A673 (cell line): ENCODE measurements at regions not wholly inside any gene's neighbourhood (a gene's known extent, or its start where the extent isn't known, plus 50 kb on each side); places are given as distances from the start of the nearest gene placed in this dataset.

Source experiments
- BruUV-seq: library from RNA; stranded (reverse); fragments of 400-500 nt; replicated peaks from 2 replicates; lab custom pipeline; 2021; lab: Mats Ljungman, UMichigan
- CTCF ChIA-PET: fragments of 300-600 bp; sonication (Branson Sonifier 250); formaldehyde crosslinking; loops from one replicate; lab custom pipeline; 2022; ENCODE audit warnings: antibody characterized with exemption; lab: Charles Lee
- POLR2A ChIA-PET: fragments of 300-600 bp; sonication (Branson Sonifier 250); formaldehyde crosslinking; loops from one replicate; lab custom pipeline; 2022; ENCODE audit warnings: antibody characterized with exemption; ENCODE audit not compliant: low non-redundant PET; lab: Charles Lee
- DNase-seq: peaks from one replicate; pipeline ENCODE4 v3.0.0-alpha.2; 2015; ENCODE audit warnings: low spot score
- H3K27ac ChIP-seq: fragments of 200-600 bp; sonication (generic); 2 replicates; pipeline ENCODE4 v1.5.1; 2016; ENCODE audit warnings: mixed run types, low read depth, mild to moderate bottlenecking, mixed read lengths, antibody characterized with exemption, low read length; ENCODE audit not compliant: poor library complexity, severe bottlenecking
- H3K27me3 ChIP-seq: fragments of 200-600 bp; sonication (generic); replicated peaks from 2 replicates; pipeline ENCODE4 v1.6.1; 2017; ENCODE audit warnings: mixed run types, low read depth, mild to moderate bottlenecking, mixed read lengths, antibody characterized with exemption, low read length; ENCODE audit not compliant: insufficient read depth, poor library complexity
- H3K36me3 ChIP-seq: fragments of 200-600 bp; sonication (generic); 2 replicates; pipeline ENCODE4 v1.6.1; 2016; ENCODE audit warnings: mixed run types, mild to moderate bottlenecking, mixed read lengths, antibody characterized with exemption, low read length; ENCODE audit not compliant: insufficient read depth, poor library complexity, severe bottlenecking
- H3K4me1 ChIP-seq: fragments of 200-600 bp; sonication (generic); 2 replicates; pipeline ENCODE4 v1.6.1; 2017; ENCODE audit warnings: mixed run types, mild to moderate bottlenecking, mixed read lengths, antibody characterized with exemption, low read length; ENCODE audit not compliant: insufficient read depth, poor library complexity, severe bottlenecking
- H3K4me3 ChIP-seq: fragments of 200-600 bp; sonication (generic); 2 replicates; pipeline ENCODE4 v1.5.1; 2016; ENCODE audit warnings: low read depth, mixed run types, mild to moderate bottlenecking, mixed read lengths, low read length; ENCODE audit not compliant: poor library complexity, severe bottlenecking
- H3K9me3 ChIP-seq: fragments of 200-600 bp; sonication (generic); 2 replicates; pipeline ENCODE4 v1.6.1; 2016; ENCODE audit warnings: mixed run types, low read depth, mild to moderate bottlenecking, mixed read lengths, antibody characterized with exemption, low read length; ENCODE audit not compliant: poor library complexity, severe bottlenecking
- EZH2 ChIP-seq: fragments of 200-600 bp; sonication (generic); IDR thresholded peaks from 2 replicates; pipeline ENCODE4 v1.6.1; 2017; ENCODE audit warnings: borderline replicate concordance, low read depth, mild to moderate bottlenecking, mixed read lengths, antibody characterized with exemption, low read length; ENCODE audit not compliant: poor library complexity, severe bottlenecking
- intact Hi-C: fragments of 100-400 bp; cut with micrococcal nuclease; formaldehyde crosslinking; loops from one replicate; pipeline ENCODE4 v1.10.0; 2022; ENCODE audit not compliant: unreplicated experiment
- TF ChIP-seq, protein P1 (sequence below): fragments of 300-800, 200-600 bp; sonication (generic); conservative IDR thresholded peaks from 2 replicates; pipeline ENCODE4 v1.5.1; 2017; ENCODE audit warnings: low read depth, mild to moderate bottlenecking, antibody characterized with exemption, low read length, moderate library complexity, mixed read lengths

DNA sequence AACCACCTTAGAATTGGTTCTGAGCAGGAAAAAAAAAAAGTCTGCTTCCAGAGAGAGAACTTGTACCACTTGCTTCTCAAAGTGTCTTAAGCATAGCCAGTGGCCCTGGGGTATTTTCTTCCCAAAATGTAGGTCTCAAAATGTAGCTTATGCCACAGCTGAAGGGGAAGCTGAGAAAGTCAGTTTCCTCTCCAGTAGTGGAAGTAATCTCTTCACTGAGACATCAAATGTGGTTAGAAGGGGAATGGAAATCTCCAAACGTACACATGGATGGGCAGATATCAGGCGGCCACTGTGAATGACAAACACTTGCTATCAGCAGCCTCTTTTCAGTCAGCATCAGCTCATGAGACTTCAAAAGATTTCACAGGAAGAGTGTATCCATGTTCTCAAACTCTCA, 841.2 kb downstream of the TUSC7 start:
- H3K4me3 ChIP-seq: no peak overlapping the region
- H3K36me3 ChIP-seq: no peaks in the 10 kb centered on the region
- H3K27me3 ChIP-seq: no peaks in the 10 kb centered on the region
- no peak for DNase-seq
- H3K27ac ChIP-seq: no peak overlapping the region
- H3K4me1 ChIP-seq: no peaks in the 10 kb centered on the region
- H3K9me3 ChIP-seq: no peaks in the 10 kb centered on the region
- intact Hi-C loops: no loop called here
- no TSS peak for BruUV-seq
- TF ChIP-seq, protein P1, sequence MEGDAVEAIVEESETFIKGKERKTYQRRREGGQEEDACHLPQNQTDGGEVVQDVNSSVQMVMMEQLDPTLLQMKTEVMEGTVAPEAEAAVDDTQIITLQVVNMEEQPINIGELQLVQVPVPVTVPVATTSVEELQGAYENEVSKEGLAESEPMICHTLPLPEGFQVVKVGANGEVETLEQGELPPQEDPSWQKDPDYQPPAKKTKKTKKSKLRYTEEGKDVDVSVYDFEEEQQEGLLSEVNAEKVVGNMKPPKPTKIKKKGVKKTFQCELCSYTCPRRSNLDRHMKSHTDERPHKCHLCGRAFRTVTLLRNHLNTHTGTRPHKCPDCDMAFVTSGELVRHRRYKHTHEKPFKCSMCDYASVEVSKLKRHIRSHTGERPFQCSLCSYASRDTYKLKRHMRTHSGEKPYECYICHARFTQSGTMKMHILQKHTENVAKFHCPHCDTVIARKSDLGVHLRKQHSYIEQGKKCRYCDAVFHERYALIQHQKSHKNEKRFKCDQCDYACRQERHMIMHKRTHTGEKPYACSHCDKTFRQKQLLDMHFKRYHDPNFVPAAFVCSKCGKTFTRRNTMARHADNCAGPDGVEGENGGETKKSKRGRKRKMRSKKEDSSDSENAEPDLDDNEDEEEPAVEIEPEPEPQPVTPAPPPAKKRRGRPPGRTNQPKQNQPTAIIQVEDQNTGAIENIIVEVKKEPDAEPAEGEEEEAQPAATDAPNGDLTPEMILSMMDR: no peak
- TF ChIP-seq EZH2: no peak
- ChIA-PET CTCF (no interaction called here), POLR2A (no interaction called here)

DNA sequence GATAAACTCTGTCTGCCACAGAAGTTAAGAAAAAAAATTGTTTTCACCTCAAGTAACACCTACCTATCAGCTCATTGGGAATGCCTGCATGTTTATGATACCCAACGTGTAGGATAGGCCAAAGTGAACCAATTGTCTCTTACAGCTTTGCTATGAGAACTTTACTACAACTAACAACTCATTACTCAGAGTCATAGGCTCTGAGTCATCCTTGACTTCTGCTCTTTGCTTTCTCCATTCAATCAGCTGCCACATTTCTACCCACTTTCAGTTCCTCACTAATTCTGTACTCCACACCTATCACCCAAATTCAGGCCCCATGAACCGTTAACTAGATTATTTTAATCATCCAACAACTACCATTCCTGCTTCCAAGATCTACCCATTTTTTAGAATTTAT, 843.9 kb downstream of the TUSC7 start:
- CTCF ChIA-PET: no interaction called here
- H3K36me3 ChIP-seq: no peaks in the 10 kb centered on the region
- no peak overlapping the region for H3K27ac ChIP-seq
- no peak for DNase-seq
- H3K9me3 ChIP-seq: no peaks in the 10 kb centered on the region
- H3K4me1 ChIP-seq: no peaks in the 10 kb centered on the region
- TF ChIP-seq EZH2: no peak
- TF ChIP-seq, protein P1: no peak
- intact Hi-C loops: no loop called here
- no peak overlapping the region for H3K4me3 ChIP-seq
- BruUV-seq: no TSS peak
- POLR2A ChIA-PET: no interaction called here
- no peaks in the 10 kb centered on the region for H3K27me3 ChIP-seq

DNA sequence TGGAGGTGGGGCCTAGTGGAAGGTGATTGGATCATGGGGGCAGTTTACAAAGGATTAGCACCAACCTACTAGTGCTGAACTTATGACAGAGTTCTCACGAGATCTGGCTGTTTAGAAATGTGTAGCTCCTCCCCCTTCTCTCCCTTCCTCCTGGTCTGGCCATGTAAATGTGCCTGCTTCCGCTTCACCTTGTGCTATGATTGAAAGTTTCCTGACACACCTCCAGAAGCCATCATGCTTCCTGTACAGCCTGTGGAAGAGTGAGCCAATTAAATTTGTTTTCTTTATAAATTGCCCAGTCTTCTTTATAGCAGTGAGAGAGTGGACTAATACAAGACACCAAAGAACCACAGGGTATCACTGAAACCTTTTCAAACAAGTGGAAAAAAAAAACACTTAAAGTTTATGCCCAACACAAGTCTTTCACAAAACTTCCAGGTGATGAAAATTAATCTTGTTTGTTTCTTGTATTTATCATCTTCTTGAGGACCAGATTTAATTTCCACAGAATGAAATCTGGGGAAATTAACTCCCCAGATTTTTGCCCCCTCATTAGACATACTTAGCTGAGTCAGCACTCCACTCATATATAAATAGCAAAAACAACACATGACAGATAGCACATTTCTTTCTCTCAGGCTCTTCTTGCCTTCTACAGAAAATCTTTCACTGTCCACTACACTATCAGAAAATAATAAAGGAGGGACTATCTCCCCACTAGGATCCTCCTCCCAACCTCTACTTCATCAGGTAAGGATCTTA, 847.2 kb downstream of the TUSC7 start:
- no peaks in the 10 kb centered on the region for H3K36me3 ChIP-seq
- ChIA-PET POLR2A (no interaction called here), CTCF (no interaction called here)
- H3K4me3 ChIP-seq: no peak overlapping the region
- no peak overlapping the region for H3K27ac ChIP-seq
- intact Hi-C loops: no loop called here
- H3K27me3 ChIP-seq: no peaks in the 10 kb centered on the region
- DNase-seq: no peak
- H3K4me1 ChIP-seq: no peaks in the 10 kb centered on the region
- no peak for TF ChIP-seq EZH2
- TF ChIP-seq, protein P1: no peak
- no peaks in the 10 kb centered on the region for H3K9me3 ChIP-seq
- no TSS peak for BruUV-seq
